Adrenal gland (tissue), 5 donors: ENCODE measurements at regions not wholly inside any gene's neighbourhood (a gene's known extent, or its start where the extent isn't known, plus 50 kb on each side); places are given as distances from the start of the nearest gene placed in this dataset.

Source experiments
- CTCF ChIP-seq, 6 experiments: fragments of 450-650 bp in 4 of 6; fragments of 200-600 bp in 2 of 6; sonication (generic) in 1 of 6; IDR thresholded peaks; 1 replicate in 5 of 6; 2 replicates in 1 of 6; pipeline versions ENCODE4 v1.5.1 to v1.8.0; 2016 to 2021; ENCODE audit warnings: antibody characterized with exemption in 6 of 6, mild to moderate bottlenecking in 2 of 6, moderate library complexity in 1 of 6
- POLR2A ChIP-seq, 2 donors: fragments of 450-650 bp; IDR thresholded peaks; one replicate each; pipeline ENCODE4 v1.6.1; 2017; ENCODE audit warnings: antibody characterized with exemption in 2 of 2, mild to moderate bottlenecking in 2 of 2, moderate library complexity in 1 of 2
- donor health status: DM: no; HTN: no; CAD: no.

- TF ChIP-seq POLR2A (IDR thresholded peaks at IDR 0.05) (no peak), CTCF (IDR thresholded peaks at IDR 0.05) (no peak)
Observed at GRCh38 chr6:15843764-15844163, 180.9 kb upstream of the DTNBP1 start.
